OCI-LY3 (cell line): ENCODE measurements at regions not wholly inside any gene's neighbourhood (a gene's known extent, or its start where the extent isn't known, plus 50 kb on each side); places are given as distances from the start of the nearest gene placed in this dataset.

ENCODE experiments used
- H2AFZ ChIP-seq: fragments of 200-600, 300-600 bp; shearing (Covaris generic); 2 replicates; pipeline ENCODE4 v1.6.0; 2014; ENCODE audit warnings: antibody characterized with exemption, low read depth, low read length
- H3K27ac ChIP-seq: fragments of 200-600, 300-600 bp; sonication (generic); 2 replicates; pipeline ENCODE4 v1.5.1; 2014; ENCODE audit warnings: mild to moderate bottlenecking, low read length, moderate library complexity, mixed read lengths
- H3K27me3 ChIP-seq: fragments of 200-600, 300-600 bp; sonication (generic); 2 replicates; pipeline ENCODE4 v1.6.1; 2014; ENCODE audit warnings: low read depth, low read length, mixed read lengths
- H3K36me3 ChIP-seq: fragments of 200-600, 300-600 bp; sonication (generic); replicated peaks from 2 replicates; pipeline ENCODE3; 2014; ENCODE audit warnings: low read depth, low read length, mixed read lengths
- H3K4me1 ChIP-seq: fragments of 300-600, 200-600 bp; sonication (generic); 2 replicates; pipeline ENCODE4 v1.6.1; 2014; ENCODE audit warnings: low read length, mixed read lengths
- H3K4me2 ChIP-seq: fragments of 200-600, 300-600 bp; sonication (generic); 2 replicates; pipeline ENCODE4 v1.6.1; 2014; ENCODE audit warnings: low read length, mixed read lengths
- H3K4me3 ChIP-seq: fragments of 300-600, 200-600 bp; sonication (generic); 2 replicates; pipeline ENCODE4 v1.5.1; 2014; ENCODE audit warnings: antibody characterized with exemption, mild to moderate bottlenecking, low read length, moderate library complexity
- H3K79me2 ChIP-seq: fragments of 300-600, 200-600 bp; shearing (Covaris generic); 2 replicates; pipeline ENCODE4 v1.6.1; 2014; ENCODE audit warnings: mild to moderate bottlenecking, low read length, mixed read lengths
- H3K9ac ChIP-seq: fragments of 300-600, 200-600 bp; shearing (Covaris generic); 2 replicates; pipeline ENCODE4 v1.6.0; 2014; ENCODE audit warnings: mild to moderate bottlenecking, low read length, moderate library complexity
- H3K9me3 ChIP-seq: fragments of 200-600, 300-600 bp; shearing (Covaris generic); 2 replicates; pipeline ENCODE4 v1.6.1; 2014; ENCODE audit warnings: low read length, mixed read lengths; ENCODE audit not compliant: insufficient read depth
- H4K20me1 ChIP-seq: fragments of 200-600, 300-600 bp; sonication (generic); 2 replicates; pipeline ENCODE4 v1.6.1; 2016; ENCODE audit warnings: low read length, mixed read lengths; ENCODE audit not compliant: insufficient read depth
- CTCF ChIP-seq: fragments of 200-600, 300-600 bp; sonication (generic); IDR thresholded peaks from 2 replicates; pipeline ENCODE4 v1.5.1; 2014; ENCODE audit warnings: antibody characterized with exemption, low read length, low read depth
- EZH2phosphoT487 ChIP-seq: fragments of 200-600 bp; shearing (Covaris generic); IDR thresholded peaks from 2 replicates; pipeline ENCODE4 v1.6.1; 2018; ENCODE audit warnings: antibody characterized with exemption, mixed run types, low read depth

DNA sequence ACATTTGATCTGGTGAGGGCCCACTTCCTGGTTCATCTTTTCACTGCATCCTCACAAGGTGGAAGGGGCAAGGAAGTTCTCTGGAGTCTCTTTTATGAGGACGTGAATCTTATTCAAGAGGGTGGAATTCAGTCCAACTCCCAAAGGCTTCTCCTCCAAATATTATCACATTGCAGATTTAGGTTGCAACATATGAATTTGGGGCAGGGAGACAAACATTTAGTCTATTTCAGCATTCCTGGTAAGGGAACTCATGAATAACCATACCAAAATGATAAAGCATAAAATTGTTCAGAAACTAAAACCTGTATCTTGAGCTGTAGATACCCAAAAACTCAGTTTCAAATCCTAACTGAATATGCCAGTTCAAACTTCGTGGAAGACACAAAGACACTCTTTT, 246.8 kb downstream of the QDPR start:
- TF ChIP-seq EZH2phosphoT487 (no peak), CTCF (no peak)
- Histone ChIP-seq H3K79me2 (no peaks in the 10 kb centered on the region), H3K36me3 (no peaks in the 10 kb centered on the region), H3K9ac (no peak overlapping the region), H3K4me1 (no peaks in the 10 kb centered on the region), H3K4me3 (no peak overlapping the region), H2AFZ (no peak overlapping the region), H4K20me1 (no peaks in the 10 kb centered on the region), H3K9me3 (no peaks in the 10 kb centered on the region), H3K27me3 (peaks cover 11% of the 10 kb centered on the region; the same call in 1 of the 2 replicates), H3K27ac (no peak overlapping the region), H3K4me2 (no peak overlapping the region)

GRCh38 chr4:17260166-17260907, 251.6 kb downstream of the QDPR start:
- no peak overlapping the region for H3K27ac ChIP-seq
- no peaks in the 10 kb centered on the region for H3K9me3 ChIP-seq
- no peak overlapping the region for H3K4me2 ChIP-seq
- H3K27me3 ChIP-seq = no peaks in the 10 kb centered on the region
- H3K36me3 ChIP-seq = no peaks in the 10 kb centered on the region
- no peak overlapping the region for H3K4me3 ChIP-seq
- no peak for TF ChIP-seq EZH2phosphoT487
- no peak for TF ChIP-seq CTCF
- no peak overlapping the region for H3K9ac ChIP-seq
- no peaks in the 10 kb centered on the region for H4K20me1 ChIP-seq
- H3K4me1 ChIP-seq = no peaks in the 10 kb centered on the region
- no peak overlapping the region for H2AFZ ChIP-seq
- no peaks in the 10 kb centered on the region for H3K79me2 ChIP-seq

DNA sequence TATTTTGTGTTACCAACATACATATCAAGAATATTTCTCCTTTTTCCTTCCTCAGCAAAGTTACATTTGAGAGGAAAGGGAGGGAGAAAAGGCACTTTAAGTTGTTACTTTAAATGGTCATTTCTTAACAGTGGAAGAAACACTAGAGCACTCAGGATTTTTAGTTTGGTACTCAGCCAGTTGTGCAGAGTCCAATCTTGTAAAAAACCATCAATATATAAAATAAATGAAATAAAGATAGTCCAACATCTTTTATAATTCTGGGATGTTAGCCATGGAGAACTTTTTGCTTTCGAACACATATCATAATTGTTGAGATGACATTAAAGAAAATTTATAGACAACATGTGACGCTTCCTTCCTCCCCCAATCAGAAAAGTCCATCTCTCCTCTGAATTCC, 253.8 kb downstream of the QDPR start:
- H3K79me2 ChIP-seq = no peaks in the 10 kb centered on the region
- no peaks in the 10 kb centered on the region for H3K27me3 ChIP-seq
- no peaks in the 10 kb centered on the region for H3K36me3 ChIP-seq
- no peaks in the 10 kb centered on the region for H3K4me1 ChIP-seq
- no peak overlapping the region for H3K4me3 ChIP-seq
- H3K4me2 ChIP-seq = no peak overlapping the region
- no peak for TF ChIP-seq EZH2phosphoT487
- TF ChIP-seq CTCF = no peak
- H3K9me3 ChIP-seq = no peaks in the 10 kb centered on the region
- no peak overlapping the region for H2AFZ ChIP-seq
- H3K9ac ChIP-seq = no peak overlapping the region
- no peaks in the 10 kb centered on the region for H4K20me1 ChIP-seq
- no peak overlapping the region for H3K27ac ChIP-seq

- H3K36me3 ChIP-seq = no peaks in the 10 kb centered on the region
- H3K27me3 ChIP-seq = no peaks in the 10 kb centered on the region
- no peaks in the 10 kb centered on the region for H3K79me2 ChIP-seq
- H3K4me2 ChIP-seq = no peak overlapping the region
- H3K9ac ChIP-seq = no peak overlapping the region
- H4K20me1 ChIP-seq = no peaks in the 10 kb centered on the region
- H3K4me3 ChIP-seq = no peak overlapping the region
- no peak overlapping the region for H3K27ac ChIP-seq
- no peaks in the 10 kb centered on the region for H3K9me3 ChIP-seq
- TF ChIP-seq EZH2phosphoT487 = no peak
- TF ChIP-seq CTCF = no peak
- no peak overlapping the region for H2AFZ ChIP-seq
- H3K4me1 ChIP-seq = no peaks in the 10 kb centered on the region
Measured at GRCh38 chr4:17252131-17252530, 259.8 kb downstream of the QDPR start.
